ENCODE measurements at regions not wholly inside any gene's neighbourhood (a gene's known extent, or its start where the extent isn't known, plus 50 kb on each side); places are given as distances from the start of the nearest gene placed in this dataset.

DNA sequence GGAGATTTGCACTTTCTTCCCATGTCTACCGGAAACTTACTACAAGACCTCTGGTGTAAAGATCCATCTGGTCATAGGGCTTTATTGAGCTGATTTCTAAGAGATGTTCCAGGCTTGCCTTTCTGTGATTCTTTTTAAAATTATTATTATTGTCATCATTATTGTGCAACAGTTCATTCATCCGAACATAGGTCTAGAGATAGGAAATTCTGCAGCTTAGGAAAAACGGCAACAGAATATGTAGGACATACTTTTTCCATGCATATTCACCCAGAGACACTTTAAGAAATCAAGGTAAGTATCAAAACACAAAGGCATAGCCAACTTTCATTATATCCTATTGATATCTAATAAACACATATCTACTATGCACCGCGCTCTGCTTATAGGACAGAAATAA lies 378.2 kb upstream of the KLF4 start:
- TF ChIP-seq, protein P1, sequence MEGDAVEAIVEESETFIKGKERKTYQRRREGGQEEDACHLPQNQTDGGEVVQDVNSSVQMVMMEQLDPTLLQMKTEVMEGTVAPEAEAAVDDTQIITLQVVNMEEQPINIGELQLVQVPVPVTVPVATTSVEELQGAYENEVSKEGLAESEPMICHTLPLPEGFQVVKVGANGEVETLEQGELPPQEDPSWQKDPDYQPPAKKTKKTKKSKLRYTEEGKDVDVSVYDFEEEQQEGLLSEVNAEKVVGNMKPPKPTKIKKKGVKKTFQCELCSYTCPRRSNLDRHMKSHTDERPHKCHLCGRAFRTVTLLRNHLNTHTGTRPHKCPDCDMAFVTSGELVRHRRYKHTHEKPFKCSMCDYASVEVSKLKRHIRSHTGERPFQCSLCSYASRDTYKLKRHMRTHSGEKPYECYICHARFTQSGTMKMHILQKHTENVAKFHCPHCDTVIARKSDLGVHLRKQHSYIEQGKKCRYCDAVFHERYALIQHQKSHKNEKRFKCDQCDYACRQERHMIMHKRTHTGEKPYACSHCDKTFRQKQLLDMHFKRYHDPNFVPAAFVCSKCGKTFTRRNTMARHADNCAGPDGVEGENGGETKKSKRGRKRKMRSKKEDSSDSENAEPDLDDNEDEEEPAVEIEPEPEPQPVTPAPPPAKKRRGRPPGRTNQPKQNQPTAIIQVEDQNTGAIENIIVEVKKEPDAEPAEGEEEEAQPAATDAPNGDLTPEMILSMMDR (IDR thresholded peaks at IDR 0.05): no peak
- TF ChIP-seq POLR2A (IDR thresholded peaks at IDR 0.05; ENCODE audit: low read depth): no peak
- no peak for TF ChIP-seq POLR2AphosphoS5 (IDR thresholded peaks at IDR 0.05)
